GM23338 (cell line): ENCODE measurements at regions not wholly inside any gene's neighbourhood (a gene's known extent, or its start where the extent isn't known, plus 50 kb on each side); places are given as distances from the start of the nearest gene placed in this dataset.

ENCODE experiments used
- ATAC-seq: fragments of 200-7000 bp; cut with Tn5 transposase; 3 replicates; pipeline ENCODE4 v1.9.1; 2020
- DNase-seq: peaks from one replicate; pipeline ENCODE4 v3.0.0-alpha.2; 2015; ENCODE audit warnings: low spot score
- H2AFZ ChIP-seq: fragments of 200-600 bp; sonication (generic); 2 replicates; pipeline ENCODE4 v1.8.0; 2016; ENCODE audit warnings: antibody characterized with exemption, mild to moderate bottlenecking, moderate library complexity
- H3F3A ChIP-seq: fragments of 200-600 bp; sonication (generic); replicated peaks from 2 replicates; pipeline ENCODE4 v1.8.0; 2017; ENCODE audit warnings: antibody characterized with exemption, mixed run types, low read depth
- H3K27ac ChIP-seq: fragments of 200-600 bp; sonication (generic); 2 replicates; pipeline ENCODE4 v1.6.1; 2016; ENCODE audit warnings: low read depth
- H3K27me3 ChIP-seq: fragments of 200-600 bp; sonication (generic); 2 replicates; pipeline ENCODE4 v1.8.0; 2016; ENCODE audit warnings: mild to moderate bottlenecking, mixed run types, moderate library complexity; ENCODE audit not compliant: insufficient read depth
- H3K36me3 ChIP-seq: fragments of 200-600 bp; sonication (generic); 2 replicates; pipeline ENCODE4 v1.8.0; 2016; ENCODE audit warnings: mild to moderate bottlenecking; ENCODE audit not compliant: insufficient read depth
- H3K4me1 ChIP-seq: fragments of 200-600 bp; sonication (generic); 2 replicates; pipeline ENCODE4 v1.8.0; 2016; ENCODE audit warnings: mild to moderate bottlenecking, moderate library complexity; ENCODE audit not compliant: insufficient read depth
- H3K4me2 ChIP-seq: fragments of 200-600 bp; sonication (generic); 2 replicates; pipeline ENCODE4 v1.7.1; 2017; ENCODE audit warnings: mixed run types
- H3K4me3 ChIP-seq: fragments of 200-600 bp; sonication (generic); 2 replicates; pipeline ENCODE4 v1.6.1; 2016; ENCODE audit warnings: mixed run types
- H3K79me2 ChIP-seq: fragments of 200-600 bp; sonication (generic); replicated peaks from 2 replicates; pipeline ENCODE4 v1.8.0; 2017; ENCODE audit warnings: mild to moderate bottlenecking; ENCODE audit not compliant: insufficient read depth
- H3K9me2 ChIP-seq: fragments of 200-600 bp; sonication (generic); 2 replicates; pipeline ENCODE4 v1.8.0; 2017; ENCODE audit not compliant: insufficient read depth
- H4K20me1 ChIP-seq: fragments of 200-600 bp; sonication (generic); replicated peaks from 2 replicates; pipeline ENCODE4 v1.8.0; 2017; ENCODE audit warnings: mild to moderate bottlenecking; ENCODE audit not compliant: insufficient read depth
- H3K27ac Mint-ChIP-seq: 2 replicates; pipeline ENCODE4 v1.8.0; 2020; ENCODE audit warnings: inconsistent platforms, mild to moderate bottlenecking, moderate library complexity, mixed read lengths
- H3K27me3 Mint-ChIP-seq: 3 replicates; pipeline ENCODE4 v1.8.0; 2022; ENCODE audit warnings: low read depth, mild to moderate bottlenecking, moderate library complexity, mixed read lengths, inconsistent platforms; ENCODE audit not compliant: insufficient read depth, poor library complexity
- H3K36me3 Mint-ChIP-seq: 3 replicates; pipeline ENCODE4 v1.8.0; 2021; ENCODE audit warnings: low read depth, mild to moderate bottlenecking, inconsistent platforms, moderate library complexity, mixed read lengths
- H3K4me1 Mint-ChIP-seq: 3 replicates; pipeline ENCODE4 v1.8.0; 2020; ENCODE audit warnings: mild to moderate bottlenecking, inconsistent platforms, mixed read lengths
- H3K4me3 Mint-ChIP-seq: 3 replicates; pipeline ENCODE4 v1.8.0; 2021; ENCODE audit warnings: moderate library complexity, mild to moderate bottlenecking, inconsistent platforms, mixed read lengths
- H3K9me3 Mint-ChIP-seq: 3 replicates; pipeline ENCODE4 v1.8.0; 2020; ENCODE audit warnings: moderate library complexity, mild to moderate bottlenecking, inconsistent platforms, mixed read lengths
- CREB1 ChIP-seq: fragments of 250-450 bp; sonication (Bioruptor Pico); IDR thresholded peaks from 2 replicates; pipeline ENCODE4 v1.5.0; 2020; ENCODE audit warnings: low read depth, mild to moderate bottlenecking, moderate library complexity
- CTCF ChIP-seq, 2 experiments: fragments of 200-600 bp in 1 of 2; sonication (generic) in 1 of 2; conservative IDR thresholded peaks; 2 replicates each; pipeline versions ENCODE4 v1.5.1 to v1.6.1; 2016 to 2017; ENCODE audit warnings: antibody characterized with exemption in 2 of 2, low read depth in 2 of 2, mild to moderate bottlenecking in 2 of 2, moderate library complexity in 1 of 2
- ETS1 ChIP-seq: IDR thresholded peaks from 2 replicates; pipeline ENCODE4 v1.6.1; 2016; ENCODE audit warnings: antibody characterized with exemption
- EZH2 ChIP-seq: fragments of 200-600 bp; sonication (generic); IDR thresholded peaks from one replicate; pipeline ENCODE4 v1.8.0; 2017; ENCODE audit warnings: antibody characterized with exemption, mild to moderate bottlenecking, low read depth; ENCODE audit not compliant: unreplicated experiment
- EZH2phosphoT487 ChIP-seq: fragments of 200-600 bp; sonication (generic); IDR thresholded peaks from one replicate; pipeline ENCODE4 v1.8.1; 2018; ENCODE audit warnings: antibody characterized with exemption; ENCODE audit not compliant: unreplicated experiment
- JUNB ChIP-seq: IDR thresholded peaks from one replicate; pipeline ENCODE4 v1.6.1; 2016; ENCODE audit warnings: antibody characterized with exemption; ENCODE audit not compliant: unreplicated experiment
- NANOG ChIP-seq: IDR thresholded peaks from 2 replicates; pipeline ENCODE4 v1.6.1; 2016; ENCODE audit warnings: antibody characterized with exemption, borderline replicate concordance
- POLR2AphosphoS5 ChIP-seq: IDR thresholded peaks from 2 replicates; pipeline ENCODE4 v1.6.1; 2016; ENCODE audit warnings: antibody characterized with exemption, low read depth
- REST ChIP-seq: IDR thresholded peaks from one replicate; pipeline ENCODE4 v1.6.1; 2018; ENCODE audit warnings: antibody characterized with exemption; ENCODE audit not compliant: unreplicated experiment
- STAT1 ChIP-seq: IDR thresholded peaks from one replicate; pipeline ENCODE4 v1.6.1; 2016; ENCODE audit warnings: antibody characterized with exemption; ENCODE audit not compliant: unreplicated experiment
- ZNF114 ChIP-seq: fragments of 250-450 bp; sonication (Bioruptor Pico); IDR thresholded peaks from 2 replicates; pipeline ENCODE4 v1.5.0; 2020; ENCODE audit warnings: mild to moderate bottlenecking, moderate library complexity
- ZNF331 ChIP-seq: fragments of 250-450 bp; sonication (Bioruptor Pico); IDR thresholded peaks from 2 replicates; pipeline ENCODE4 v1.5.0; 2020; ENCODE audit warnings: low read depth, mild to moderate bottlenecking, moderate library complexity
- ZNF462 ChIP-seq: fragments of 250-450 bp; sonication (Bioruptor Pico); IDR thresholded peaks from 2 replicates; pipeline ENCODE4 v1.5.0; 2020; ENCODE audit warnings: mild to moderate bottlenecking, moderate library complexity

- no peak overlapping the region for H3K4me3 ChIP-seq
- Mint-ChIP-seq H3K4me1 (no peaks in the 10 kb centered on the region), H3K9me3 (no peaks in the 10 kb centered on the region), H3K4me3 (no peak overlapping the region), H3K36me3 (no peaks in the 10 kb centered on the region), H3K27me3 (peaks cover 2% of the 10 kb centered on the region), H3K27ac (no peak overlapping the region)
- H3K4me1 ChIP-seq = no peaks in the 10 kb centered on the region
- no peaks in the 10 kb centered on the region for H3K36me3 ChIP-seq
- H4K20me1 ChIP-seq = no peaks in the 10 kb centered on the region
- no peak overlapping the region for H3K4me2 ChIP-seq
- TF ChIP-seq CREB1 (CRISPR knock-in tag) (no peak), ETS1 (no peak), ZNF462 (CRISPR knock-in tag) (no peak), EZH2phosphoT487 (no peak), POLR2AphosphoS5 (no peak), REST (no peak), ZNF114 (CRISPR knock-in tag) (no peak), CTCF (conservative IDR thresholded peaks at IDR 0.05; ENCODE audit: low read depth in 2 of 2) (no peak), JUNB (no peak), NANOG (no peak), ZNF331 (CRISPR knock-in tag) (no peak), EZH2 (no peak), STAT1 (no peak)
- no peaks in the 10 kb centered on the region for H3F3A ChIP-seq
- no peaks in the 10 kb centered on the region for H3K27me3 ChIP-seq
- no peaks in the 10 kb centered on the region for H3K9me2 ChIP-seq
- ATAC-seq (no peak), DNase-seq (no peak)
- peak overlapping the region; percentile 59; the same call in 1 of the 2 replicates for H2AFZ ChIP-seq
- H3K79me2 ChIP-seq = no peaks in the 10 kb centered on the region
- no peak overlapping the region for H3K27ac ChIP-seq
Observed at GRCh38 chr2:106304612-106305184, 110.6 kb upstream of the UXS1 start.
